A673 (cell line): ENCODE measurements at regions not wholly inside any gene's neighbourhood (a gene's known extent, or its start where the extent isn't known, plus 50 kb on each side); places are given as distances from the start of the nearest gene placed in this dataset.

ENCODE experiments used
- BruUV-seq: library from RNA; stranded (reverse); fragments of 400-500 nt; replicated peaks from 2 replicates; lab custom pipeline; 2021; lab: Mats Ljungman, UMichigan
- CTCF ChIA-PET: fragments of 300-600 bp; sonication (Branson Sonifier 250); formaldehyde crosslinking; loops from one replicate; lab custom pipeline; 2022; ENCODE audit warnings: antibody characterized with exemption; lab: Charles Lee
- POLR2A ChIA-PET: fragments of 300-600 bp; sonication (Branson Sonifier 250); formaldehyde crosslinking; loops from one replicate; lab custom pipeline; 2022; ENCODE audit warnings: antibody characterized with exemption; ENCODE audit not compliant: low non-redundant PET; lab: Charles Lee
- DNase-seq: peaks from one replicate; pipeline ENCODE4 v3.0.0-alpha.2; 2015; ENCODE audit warnings: low spot score
- H3K27ac ChIP-seq: fragments of 200-600 bp; sonication (generic); 2 replicates; pipeline ENCODE4 v1.5.1; 2016; ENCODE audit warnings: mixed run types, low read depth, mild to moderate bottlenecking, mixed read lengths, antibody characterized with exemption, low read length; ENCODE audit not compliant: poor library complexity, severe bottlenecking
- H3K27me3 ChIP-seq: fragments of 200-600 bp; sonication (generic); replicated peaks from 2 replicates; pipeline ENCODE4 v1.6.1; 2017; ENCODE audit warnings: mixed run types, low read depth, mild to moderate bottlenecking, mixed read lengths, antibody characterized with exemption, low read length; ENCODE audit not compliant: insufficient read depth, poor library complexity
- H3K36me3 ChIP-seq: fragments of 200-600 bp; sonication (generic); 2 replicates; pipeline ENCODE4 v1.6.1; 2016; ENCODE audit warnings: mixed run types, mild to moderate bottlenecking, mixed read lengths, antibody characterized with exemption, low read length; ENCODE audit not compliant: insufficient read depth, poor library complexity, severe bottlenecking
- H3K4me1 ChIP-seq: fragments of 200-600 bp; sonication (generic); 2 replicates; pipeline ENCODE4 v1.6.1; 2017; ENCODE audit warnings: mixed run types, mild to moderate bottlenecking, mixed read lengths, antibody characterized with exemption, low read length; ENCODE audit not compliant: insufficient read depth, poor library complexity, severe bottlenecking
- H3K4me3 ChIP-seq: fragments of 200-600 bp; sonication (generic); 2 replicates; pipeline ENCODE4 v1.5.1; 2016; ENCODE audit warnings: low read depth, mixed run types, mild to moderate bottlenecking, mixed read lengths, low read length; ENCODE audit not compliant: poor library complexity, severe bottlenecking
- H3K9me3 ChIP-seq: fragments of 200-600 bp; sonication (generic); 2 replicates; pipeline ENCODE4 v1.6.1; 2016; ENCODE audit warnings: mixed run types, low read depth, mild to moderate bottlenecking, mixed read lengths, antibody characterized with exemption, low read length; ENCODE audit not compliant: poor library complexity, severe bottlenecking
- EZH2 ChIP-seq: fragments of 200-600 bp; sonication (generic); IDR thresholded peaks from 2 replicates; pipeline ENCODE4 v1.6.1; 2017; ENCODE audit warnings: borderline replicate concordance, low read depth, mild to moderate bottlenecking, mixed read lengths, antibody characterized with exemption, low read length; ENCODE audit not compliant: poor library complexity, severe bottlenecking
- intact Hi-C: fragments of 100-400 bp; cut with micrococcal nuclease; formaldehyde crosslinking; loops from one replicate; pipeline ENCODE4 v1.10.0; 2022; ENCODE audit not compliant: unreplicated experiment
- TF ChIP-seq, protein P1 (sequence below): fragments of 300-800, 200-600 bp; sonication (generic); conservative IDR thresholded peaks from 2 replicates; pipeline ENCODE4 v1.5.1; 2017; ENCODE audit warnings: low read depth, mild to moderate bottlenecking, antibody characterized with exemption, low read length, moderate library complexity, mixed read lengths

DNA sequence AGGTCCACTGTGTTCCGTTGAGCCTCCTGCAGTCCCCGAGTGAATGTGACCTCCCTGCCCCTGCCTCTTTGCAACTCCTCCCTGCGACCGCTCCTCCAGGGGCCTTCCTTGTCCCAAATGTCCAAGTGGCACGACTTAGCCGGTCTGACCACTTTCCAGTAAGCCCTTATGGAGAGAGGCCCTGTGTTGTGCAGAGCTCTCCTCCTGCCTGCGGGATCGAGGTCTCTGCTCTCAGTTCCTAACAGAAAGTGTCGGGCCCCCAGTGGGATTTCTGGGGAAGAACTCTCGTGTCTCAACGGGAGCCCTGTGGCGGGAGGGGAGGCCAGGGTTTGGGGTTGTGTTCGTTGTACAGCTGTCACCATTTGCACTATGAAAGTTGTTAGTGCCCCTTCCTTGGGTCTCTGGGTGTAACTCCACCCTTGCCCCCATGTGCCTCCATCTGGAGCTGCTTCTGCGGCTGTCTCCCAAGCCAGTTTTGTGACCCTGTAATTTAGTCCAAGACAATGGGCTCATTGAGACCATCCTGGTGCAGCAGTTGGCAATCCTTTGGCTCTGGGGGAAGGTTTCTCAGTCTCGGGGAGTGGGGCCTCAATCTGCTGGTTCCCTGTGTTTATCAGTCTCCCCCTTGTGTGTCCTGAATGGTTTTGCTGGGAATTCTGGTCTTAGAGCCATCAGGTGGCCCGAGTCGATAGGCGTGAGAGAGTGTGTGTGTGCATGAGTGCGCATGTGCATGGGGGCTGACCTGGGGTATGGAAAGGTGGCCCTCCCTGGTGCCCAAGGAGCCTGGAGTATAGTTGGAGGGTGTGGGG is 234.5 kb downstream of the SEC14L1 start:
- Histone ChIP-seq H3K4me3 (peak overlapping the region; percentile 95), H3K27ac (peak overlapping the region; percentile 55), H3K4me1 (peaks cover 63% of the 10 kb centered on the region), H3K27me3 (no peaks in the 10 kb centered on the region), H3K36me3 (no peaks in the 10 kb centered on the region), H3K9me3 (no peaks in the 10 kb centered on the region)
- BruUV-seq: no TSS peak
- CTCF ChIA-PET: interaction anchor here (0.6 kb wide), 1 partner anchor 14 kb away, joined by 3 read pairs; no protein-coding TSS in a partner anchor
- no peak for DNase-seq
- POLR2A ChIA-PET: no interaction called here
- no peak for TF ChIP-seq EZH2
- TF ChIP-seq, protein P1, sequence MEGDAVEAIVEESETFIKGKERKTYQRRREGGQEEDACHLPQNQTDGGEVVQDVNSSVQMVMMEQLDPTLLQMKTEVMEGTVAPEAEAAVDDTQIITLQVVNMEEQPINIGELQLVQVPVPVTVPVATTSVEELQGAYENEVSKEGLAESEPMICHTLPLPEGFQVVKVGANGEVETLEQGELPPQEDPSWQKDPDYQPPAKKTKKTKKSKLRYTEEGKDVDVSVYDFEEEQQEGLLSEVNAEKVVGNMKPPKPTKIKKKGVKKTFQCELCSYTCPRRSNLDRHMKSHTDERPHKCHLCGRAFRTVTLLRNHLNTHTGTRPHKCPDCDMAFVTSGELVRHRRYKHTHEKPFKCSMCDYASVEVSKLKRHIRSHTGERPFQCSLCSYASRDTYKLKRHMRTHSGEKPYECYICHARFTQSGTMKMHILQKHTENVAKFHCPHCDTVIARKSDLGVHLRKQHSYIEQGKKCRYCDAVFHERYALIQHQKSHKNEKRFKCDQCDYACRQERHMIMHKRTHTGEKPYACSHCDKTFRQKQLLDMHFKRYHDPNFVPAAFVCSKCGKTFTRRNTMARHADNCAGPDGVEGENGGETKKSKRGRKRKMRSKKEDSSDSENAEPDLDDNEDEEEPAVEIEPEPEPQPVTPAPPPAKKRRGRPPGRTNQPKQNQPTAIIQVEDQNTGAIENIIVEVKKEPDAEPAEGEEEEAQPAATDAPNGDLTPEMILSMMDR: no peak
- intact Hi-C loops: no loop called here

DNA sequence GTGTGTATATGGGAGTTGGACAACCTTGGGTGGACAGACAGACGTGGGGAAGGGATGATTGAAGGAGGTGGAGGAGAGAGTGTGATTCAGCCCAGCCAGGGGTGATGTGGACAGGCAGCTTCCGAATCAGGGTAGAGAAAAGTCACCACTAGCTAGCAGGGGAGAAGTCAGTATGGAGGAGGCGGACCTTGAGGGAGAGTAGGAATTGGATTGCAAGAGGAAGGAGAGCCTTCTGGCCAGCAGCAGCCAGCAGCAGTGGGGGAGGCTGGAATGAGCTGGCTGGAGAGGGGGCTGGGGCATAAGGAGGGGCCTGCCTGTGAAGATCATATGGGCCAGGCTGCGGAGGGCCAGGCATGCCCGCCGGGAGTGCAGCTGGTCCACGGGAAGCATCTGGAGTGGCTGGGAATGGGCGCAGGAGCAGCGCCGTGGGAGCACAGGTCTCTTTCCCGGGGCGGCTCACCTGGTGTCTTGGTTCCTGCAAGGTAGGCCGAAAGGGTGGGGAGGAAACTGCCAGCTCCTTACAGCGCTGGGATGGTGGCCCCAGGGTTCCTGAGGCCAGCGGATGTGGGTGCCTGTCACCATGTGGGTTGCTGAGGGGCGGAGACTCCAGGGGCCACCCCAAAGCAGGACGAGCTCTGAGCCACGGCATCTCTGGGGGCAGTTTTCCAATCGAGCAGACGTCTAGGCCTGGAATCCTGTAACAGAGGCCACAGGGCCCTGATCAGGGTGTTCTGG is 235.3 kb downstream of the SEC14L1 start:
- Histone ChIP-seq H3K27ac (peak overlapping the region; percentile 55), H3K27me3 (no peaks in the 10 kb centered on the region), H3K4me1 (peaks cover 56% of the 10 kb centered on the region), H3K36me3 (no peaks in the 10 kb centered on the region), H3K4me3 (no peak overlapping the region), H3K9me3 (no peaks in the 10 kb centered on the region)
- no TSS peak for BruUV-seq
- ChIA-PET POLR2A (no interaction called here), CTCF (interaction anchor here (0.6 kb wide), 1 partner anchor 13 kb away, joined by 3 read pairs; no protein-coding TSS in a partner anchor)
- DNase-seq: no peak
- intact Hi-C loops: no loop called here
- TF ChIP-seq, protein P1: no peak
- TF ChIP-seq EZH2: no peak

DNA sequence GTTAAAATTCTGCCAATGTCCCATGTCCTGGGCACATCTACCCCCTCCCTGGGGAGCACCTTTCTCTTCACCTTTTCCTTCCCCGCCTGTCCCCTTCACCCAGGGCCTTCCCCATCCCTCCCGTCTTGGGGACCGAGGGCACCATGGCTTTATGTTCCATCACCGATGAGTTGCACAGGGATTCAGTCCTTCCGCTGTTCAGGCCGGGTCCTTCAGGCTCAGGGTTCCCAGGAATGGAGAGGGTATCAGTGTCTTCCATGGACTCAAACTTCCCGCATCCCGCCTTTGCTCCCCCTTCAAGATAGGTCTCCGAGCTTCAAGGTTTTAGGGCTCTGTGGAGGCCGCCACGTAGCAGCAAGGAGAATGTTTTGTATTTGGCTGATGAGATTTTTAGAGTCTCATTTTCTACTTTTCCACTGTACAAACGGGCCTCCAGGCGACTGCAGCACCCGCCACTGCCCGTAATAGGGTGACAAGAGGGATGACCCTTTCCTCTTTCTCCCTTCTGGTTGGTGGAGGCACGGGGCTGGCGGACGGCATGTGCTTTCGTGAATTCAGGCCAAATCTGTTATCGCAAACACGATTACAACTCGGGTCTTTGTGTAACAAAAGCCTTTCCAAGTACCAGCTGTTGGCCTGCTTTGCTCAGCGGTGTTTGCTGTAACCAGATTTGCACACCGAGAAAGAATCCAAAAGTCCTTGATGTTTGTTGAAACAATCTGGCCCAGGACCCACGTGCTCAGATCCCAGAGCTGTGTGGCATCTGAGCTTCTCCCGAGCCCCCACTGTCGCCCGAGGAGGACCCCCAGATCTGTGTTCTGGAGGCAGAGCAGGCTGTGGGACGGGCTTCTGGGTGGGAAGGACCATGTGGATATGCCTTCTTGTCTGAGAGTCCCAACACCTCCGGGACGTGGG is 236.3 kb downstream of the SEC14L1 start:
- no peak for DNase-seq
- Histone ChIP-seq H3K27me3 (no peaks in the 10 kb centered on the region), H3K4me3 (no peak overlapping the region), H3K36me3 (no peaks in the 10 kb centered on the region), H3K4me1 (peaks cover 50% of the 10 kb centered on the region), H3K9me3 (no peaks in the 10 kb centered on the region), H3K27ac (peak overlapping the region; percentile 68)
- BruUV-seq: no TSS peak
- TF ChIP-seq, protein P1: no peak
- TF ChIP-seq EZH2: no peak
- ChIA-PET CTCF (no interaction called here), POLR2A (no interaction called here)
- intact Hi-C loops: no loop called here
